SIG-M5 (cell line): ENCODE measurements at regions not wholly inside any gene's neighbourhood (a gene's known extent, or its start where the extent isn't known, plus 50 kb on each side); places are given as distances from the start of the nearest gene placed in this dataset.
"Not testable (repeated sequence)": the region's sequence is repeated elsewhere in the genome, so short reads cannot be mapped to it uniquely, and the experiment has no call there.

ENCODE experiments used
- DNase-seq: peaks from one replicate; lab custom pipeline; 2025; lab: John Stamatoyannopoulos, UW

DNA sequence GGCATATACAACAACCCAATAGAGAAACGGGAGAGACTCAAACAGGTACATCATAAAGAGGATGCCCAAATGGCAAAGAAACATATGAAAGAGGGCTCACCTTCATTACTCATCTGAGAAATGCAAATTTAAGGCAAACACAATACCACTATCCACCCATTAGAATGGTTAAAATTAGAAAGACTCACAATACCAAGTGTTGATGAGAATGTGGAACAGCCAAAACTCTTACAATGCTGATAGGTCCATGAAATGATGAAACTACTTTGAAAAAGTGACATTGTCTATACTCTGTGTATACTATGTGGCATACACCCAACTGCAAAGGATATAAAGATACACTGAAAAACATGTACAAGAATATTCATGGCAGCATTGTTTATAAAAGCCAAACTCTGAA is 96.2 kb upstream of the TSHZ3 start:
- DNase-seq, result no peak

DNA sequence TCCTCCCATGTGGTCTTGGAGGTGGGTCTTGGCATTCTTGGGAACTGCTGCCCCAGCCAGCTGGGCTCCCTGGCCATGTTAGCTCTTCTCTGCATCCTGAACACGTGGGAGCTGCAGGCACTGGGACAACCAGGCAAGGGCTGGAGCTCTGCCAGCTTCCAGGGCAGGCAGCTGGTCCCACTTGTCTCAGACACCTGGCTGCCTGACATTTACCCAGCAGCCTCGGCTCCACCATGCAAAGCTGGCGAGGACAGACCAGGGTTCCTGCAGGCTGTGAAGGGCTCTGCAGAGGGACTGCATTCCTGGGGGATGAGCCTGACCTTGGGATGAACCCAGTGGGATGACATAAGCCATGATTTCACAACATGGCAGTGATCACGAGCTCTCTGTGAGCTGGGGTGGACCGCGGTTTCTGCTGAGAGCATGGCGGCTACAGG is 99.0 kb upstream of the TSHZ3 start:
- no peak for DNase-seq

DNA sequence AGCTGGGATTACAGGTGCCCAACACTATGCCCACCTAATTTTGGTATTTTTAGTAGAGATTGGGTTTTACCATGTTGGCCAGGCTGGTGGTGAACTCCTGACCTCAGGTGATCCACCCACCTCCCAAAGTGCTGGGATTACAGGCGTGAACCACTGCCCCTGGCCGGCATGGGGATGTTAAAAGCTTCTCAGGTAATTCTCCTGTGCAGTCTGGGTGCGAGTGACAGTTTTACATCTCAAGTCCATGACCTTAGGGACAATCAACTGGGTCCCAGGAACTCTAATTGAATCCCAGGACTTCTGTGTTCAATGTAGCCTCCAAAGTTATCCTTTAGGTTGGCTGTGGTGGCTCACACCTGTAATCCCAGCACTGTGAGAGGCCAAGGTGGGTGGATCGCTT is 100.1 kb upstream of the TSHZ3 start:
- no peak for DNase-seq

DNA sequence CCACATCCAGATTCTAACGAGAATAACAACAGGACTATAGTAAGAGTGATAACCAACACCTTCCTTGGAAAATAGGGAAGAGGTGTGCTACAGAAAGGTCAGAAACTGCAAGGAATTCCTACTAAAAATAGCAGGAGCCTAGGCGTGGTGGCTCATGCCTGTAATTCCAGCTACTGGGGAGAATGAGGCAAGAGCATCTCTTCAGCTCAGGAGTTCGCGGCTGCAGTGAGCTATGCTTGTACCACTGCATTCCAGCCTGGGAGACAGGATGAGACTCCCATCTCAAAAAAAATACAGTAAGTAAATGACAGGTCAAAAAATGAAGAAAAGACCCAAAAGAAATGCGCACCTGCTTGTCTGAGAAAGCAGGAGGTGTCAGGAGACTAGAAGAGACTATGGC is 101.5 kb upstream of the TSHZ3 start:
- no peak for DNase-seq

DNA sequence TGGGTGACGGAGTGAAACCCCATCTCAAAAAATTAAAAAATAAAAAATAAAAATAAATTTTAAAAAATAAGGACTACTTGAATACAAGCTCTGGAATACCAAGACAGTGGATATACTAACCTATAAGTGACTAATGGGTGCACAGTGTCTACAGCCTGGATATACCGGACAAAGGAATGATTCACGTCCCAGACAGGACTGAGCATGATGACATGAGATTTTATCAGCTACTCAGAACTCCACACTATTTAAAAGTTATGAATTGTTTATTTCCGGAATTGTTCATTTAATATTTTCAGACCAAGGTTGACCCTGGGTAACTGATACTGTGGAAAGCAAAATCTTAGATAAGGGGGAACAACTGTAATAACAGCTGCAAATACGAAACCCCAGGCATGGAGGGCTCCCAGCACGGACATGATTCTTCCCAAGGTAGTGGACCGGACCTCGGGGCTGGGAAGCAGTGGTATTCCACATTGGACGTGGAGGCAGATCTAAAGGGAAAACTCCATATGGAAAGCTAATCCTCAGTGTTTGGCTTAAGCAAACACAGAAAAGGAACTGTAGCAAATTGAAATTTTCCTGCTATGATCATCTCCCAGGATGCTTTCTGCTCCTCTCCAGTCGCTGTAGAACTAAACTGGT is 102.6 kb upstream of the TSHZ3 start:
- no peak for DNase-seq

DNA sequence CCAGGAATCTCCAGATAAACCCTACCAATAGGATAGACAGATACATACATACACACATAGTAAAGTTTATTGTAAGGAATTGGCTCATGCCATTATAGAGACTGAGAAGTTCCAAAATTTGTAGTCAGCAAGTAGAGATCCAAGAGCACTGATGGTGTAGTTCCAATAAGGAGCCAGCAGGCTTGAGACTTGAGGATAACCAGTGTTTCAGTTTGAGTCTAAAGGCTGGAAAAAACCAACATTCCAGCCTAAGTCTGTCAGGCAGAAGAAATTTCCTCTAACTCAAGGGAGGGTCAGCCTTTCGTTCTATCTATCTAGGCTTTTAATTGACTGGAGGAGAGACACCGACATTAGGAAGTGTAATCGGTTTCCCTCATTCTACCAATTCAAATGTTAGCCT is 110.2 kb upstream of the TSHZ3 start:
- DNase-seq, result no peak

DNA sequence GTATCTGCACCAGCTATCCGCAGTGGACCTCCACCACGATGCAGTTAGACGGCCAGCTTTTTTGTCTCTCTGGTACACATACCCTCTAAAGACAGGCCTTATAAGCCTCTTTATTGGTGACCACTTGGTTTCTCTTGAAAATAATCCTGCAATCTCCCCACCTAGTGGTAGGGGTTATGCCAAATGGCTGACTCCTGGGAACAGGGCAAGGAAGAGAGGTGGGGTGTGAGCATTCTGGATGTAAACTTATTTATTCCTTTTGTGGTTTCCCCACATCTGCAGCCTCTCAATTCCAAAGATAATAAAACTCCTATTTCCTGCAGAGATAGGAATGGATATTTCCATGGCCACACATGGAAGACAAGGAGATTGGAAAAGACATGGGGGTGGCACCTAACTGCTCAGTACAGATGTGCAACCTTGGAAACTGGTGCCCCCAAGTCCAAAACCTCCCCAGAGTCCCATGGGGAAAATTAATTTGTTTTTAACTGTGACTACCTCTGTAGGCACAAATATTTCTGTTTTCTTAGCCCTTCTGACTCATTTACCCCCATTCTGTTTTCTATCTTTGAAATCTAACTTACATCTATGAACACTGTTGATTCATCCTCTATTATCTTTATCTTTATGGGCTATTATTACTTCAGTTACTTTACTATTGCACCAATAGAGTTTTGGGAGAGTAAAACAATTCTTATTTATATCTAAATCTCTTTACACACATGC is 112.7 kb upstream of the TSHZ3 start:
- no peak for DNase-seq

DNA sequence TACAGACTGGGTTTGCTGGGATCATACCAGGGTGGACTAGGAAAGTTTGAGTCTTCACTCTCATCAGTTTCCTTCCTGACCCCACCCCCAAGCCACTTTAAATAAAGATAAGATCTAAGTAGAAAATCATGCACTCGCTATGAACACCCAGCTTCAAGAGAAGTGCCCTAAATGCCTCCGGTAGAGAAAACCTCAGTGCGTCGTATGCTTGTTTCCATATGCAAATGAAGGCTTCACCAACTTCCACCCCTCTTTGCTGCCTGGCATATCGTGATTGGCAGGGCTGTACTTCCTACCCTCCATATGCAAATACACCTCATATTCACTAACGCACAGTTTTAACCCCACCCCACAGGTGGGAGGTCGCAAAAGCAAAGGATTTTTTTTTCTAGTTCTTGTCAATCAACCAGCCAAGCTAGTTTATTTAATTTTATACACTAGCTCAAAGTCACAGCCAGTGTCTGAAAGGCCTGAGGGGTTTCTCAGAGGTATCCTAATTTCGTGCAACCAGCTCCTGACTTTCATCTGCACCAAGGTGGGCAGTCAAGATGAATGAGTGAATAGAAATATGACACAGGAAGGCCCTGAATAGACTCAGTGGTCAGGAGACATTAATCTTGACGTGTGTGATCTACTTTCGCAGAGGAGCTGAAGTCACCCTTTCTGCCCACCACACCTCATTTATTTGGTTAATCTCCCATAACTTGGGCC is 121.1 kb upstream of the TSHZ3 start:
- DNase-seq, result no peak

DNA sequence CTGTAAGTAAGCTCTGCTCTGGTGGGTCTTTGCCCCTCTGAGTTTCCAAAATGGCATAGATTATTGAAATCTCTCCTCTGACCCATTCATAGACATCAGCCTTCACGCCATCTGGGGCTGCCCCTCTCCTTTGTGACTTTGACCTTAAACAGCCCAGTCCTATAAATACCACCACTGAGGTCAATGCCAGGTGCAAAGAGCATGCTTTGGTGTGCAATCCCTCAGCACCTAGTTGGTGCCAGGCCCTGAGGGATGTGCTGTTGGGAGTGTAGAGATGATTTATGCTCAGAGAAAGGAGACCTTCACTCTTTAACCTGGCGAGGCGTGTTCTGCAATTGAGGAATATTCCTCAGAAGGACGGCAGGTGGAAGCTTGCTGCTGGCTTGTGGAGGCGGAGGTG is 121.7 kb upstream of the TSHZ3 start:
- DNase-seq, result no peak

DNA sequence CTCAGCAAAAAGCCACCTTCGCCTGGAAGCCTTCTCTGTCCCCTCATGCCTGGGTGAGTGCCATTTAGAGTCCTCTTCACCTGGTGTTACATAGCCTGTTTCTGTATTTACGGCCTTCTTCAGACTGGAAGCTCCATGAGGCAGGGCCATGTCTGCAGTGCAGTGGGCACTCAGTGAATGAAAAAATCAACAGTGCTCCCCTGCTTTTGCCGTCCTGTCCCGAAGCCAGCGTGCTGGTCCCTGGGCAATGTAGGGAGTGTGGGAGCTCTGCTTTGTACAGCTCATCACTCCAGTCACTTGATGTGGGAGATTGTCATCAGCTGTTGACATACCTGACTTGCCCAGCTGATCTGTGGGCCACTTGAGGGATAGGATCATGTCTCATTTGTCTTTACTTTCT is 129.0 kb upstream of the TSHZ3 start:
- no peak for DNase-seq

DNA sequence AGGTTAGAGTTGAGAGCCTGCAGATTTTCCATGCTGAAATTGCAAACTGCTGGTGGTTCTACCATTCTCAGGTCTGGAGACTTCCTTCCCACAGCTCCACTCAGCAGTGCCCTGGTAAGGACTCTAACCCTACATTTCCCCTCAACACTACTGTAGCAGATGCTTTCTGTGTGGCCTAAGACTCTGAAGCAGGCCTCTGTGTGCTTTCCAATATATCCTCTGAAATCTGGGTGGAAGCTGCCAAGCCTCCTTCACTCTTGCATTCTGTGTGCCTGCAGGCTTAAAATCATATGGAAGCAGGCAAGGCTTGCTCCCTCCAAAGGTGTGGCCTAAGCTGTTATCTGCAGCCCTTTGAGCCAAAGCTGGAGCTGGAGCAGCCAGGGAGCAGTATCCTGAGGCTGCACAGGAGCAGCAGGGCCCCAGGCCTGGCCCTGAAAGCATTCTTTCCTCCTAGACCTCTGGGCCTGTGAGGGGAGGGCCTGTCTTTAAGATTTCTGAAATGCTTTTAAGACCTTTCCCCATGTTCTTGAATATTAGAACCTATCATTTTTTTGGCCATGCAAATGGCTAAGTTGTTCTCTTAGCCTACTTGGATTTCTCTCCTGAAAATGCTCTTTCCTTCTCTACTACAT is 134.1 kb upstream of the TSHZ3 start:
- DNase-seq, result no peak

DNA sequence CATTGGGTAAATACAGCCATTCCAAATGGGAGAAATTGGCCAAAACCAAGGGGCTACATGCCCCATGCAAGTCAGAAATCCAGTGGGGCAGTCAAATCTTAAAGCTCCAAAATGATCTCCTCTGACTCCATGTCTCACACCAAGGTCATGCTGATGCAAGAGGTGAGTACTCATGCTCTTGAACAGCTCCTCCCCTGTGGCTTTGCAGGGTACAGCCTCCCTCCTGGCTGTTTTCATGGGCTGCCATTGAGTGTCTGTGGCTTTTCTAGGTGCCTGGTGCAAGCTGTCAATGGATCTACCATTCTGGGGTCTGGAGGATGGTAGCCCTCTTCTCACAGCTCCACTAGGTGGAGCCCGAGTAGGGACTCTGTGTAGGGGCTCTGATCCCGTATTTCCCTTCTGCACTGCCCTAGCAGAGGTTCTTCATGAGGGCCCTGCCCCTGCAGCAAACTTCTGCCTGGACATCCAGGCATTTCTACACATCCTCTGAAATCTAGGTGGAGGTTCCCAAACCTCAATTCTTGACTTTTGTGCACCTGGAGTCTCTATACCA is 135.7 kb upstream of the TSHZ3 start:
- not testable (repeated sequence) for DNase-seq

DNA sequence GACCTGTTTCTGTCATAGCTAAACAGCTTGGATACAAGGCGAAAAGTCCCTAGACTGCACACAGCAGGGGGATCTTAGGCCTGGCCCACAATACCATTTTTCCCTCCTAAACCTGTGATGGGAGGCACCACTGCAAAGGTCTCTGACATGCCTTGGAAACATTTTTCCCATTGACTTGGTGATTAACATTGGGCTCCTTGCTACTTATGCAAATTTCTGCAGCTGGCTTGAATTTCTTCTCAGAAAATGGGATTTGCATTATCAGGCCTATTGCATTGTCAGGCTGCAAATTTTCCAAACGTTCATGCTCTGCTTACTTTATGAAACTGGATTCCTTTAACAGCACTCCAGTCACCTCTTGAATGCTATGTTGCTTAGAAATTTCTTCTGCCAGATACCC is 136.2 kb upstream of the TSHZ3 start:
- no peak for DNase-seq

DNA sequence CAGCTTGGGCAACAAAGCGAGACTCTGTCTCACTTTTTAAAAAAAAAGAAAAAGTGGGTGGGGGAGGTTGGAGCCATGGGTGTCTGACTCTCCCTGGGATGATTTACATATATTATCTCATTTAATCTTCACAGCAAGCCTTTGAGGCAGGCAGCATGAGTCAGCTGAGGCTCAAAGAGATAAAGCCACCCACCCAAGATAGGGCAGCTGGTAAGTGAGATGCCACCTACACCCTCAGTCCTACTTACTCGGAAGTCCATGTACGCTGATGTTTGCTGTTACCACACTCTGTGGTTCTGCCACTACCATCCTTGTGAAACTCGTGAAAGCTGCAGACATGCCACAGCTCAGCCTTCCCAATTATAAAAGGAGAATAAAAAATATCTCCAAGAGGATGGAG is 142.0 kb upstream of the TSHZ3 start:
- no peak for DNase-seq

DNA sequence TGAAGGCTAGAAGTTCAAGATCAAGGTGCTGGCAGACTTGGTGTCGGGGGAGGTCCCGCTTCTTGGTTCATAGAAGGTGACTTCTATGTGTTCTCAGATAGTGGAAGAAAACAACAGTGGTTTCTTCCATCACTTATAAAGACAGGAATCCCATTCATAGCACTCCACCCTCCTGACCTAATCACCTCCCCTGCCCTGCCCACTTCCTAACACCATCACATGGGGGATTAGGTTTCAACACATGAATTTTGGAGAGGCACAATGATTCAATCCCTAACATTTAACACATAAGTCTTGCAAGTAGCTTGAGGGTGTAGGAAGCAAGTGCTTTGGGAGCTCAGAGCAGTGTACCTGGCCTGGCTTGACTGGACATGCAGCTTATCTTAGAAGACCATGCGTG is 142.8 kb upstream of the TSHZ3 start:
- DNase-seq, result no peak

DNA sequence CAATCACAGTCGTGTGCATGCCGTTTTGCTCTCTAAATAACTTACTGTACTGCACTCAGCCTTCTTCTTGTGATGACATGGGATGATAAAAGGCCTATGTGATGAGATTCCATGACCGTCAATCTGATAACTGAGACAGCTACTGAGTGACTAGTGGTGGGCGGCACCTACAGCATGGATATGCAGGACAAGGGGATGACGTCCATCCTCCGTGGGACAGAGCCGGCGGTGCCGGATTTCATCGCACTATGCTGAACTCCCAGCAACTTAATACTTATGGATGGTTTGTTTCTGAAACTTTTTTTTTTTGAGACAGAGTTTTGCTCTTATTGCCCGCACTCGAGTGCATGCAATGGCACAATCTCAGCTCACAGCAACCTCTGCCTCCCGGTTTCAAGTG is 146.8 kb upstream of the TSHZ3 start:
- DNase-seq, result no peak

DNA sequence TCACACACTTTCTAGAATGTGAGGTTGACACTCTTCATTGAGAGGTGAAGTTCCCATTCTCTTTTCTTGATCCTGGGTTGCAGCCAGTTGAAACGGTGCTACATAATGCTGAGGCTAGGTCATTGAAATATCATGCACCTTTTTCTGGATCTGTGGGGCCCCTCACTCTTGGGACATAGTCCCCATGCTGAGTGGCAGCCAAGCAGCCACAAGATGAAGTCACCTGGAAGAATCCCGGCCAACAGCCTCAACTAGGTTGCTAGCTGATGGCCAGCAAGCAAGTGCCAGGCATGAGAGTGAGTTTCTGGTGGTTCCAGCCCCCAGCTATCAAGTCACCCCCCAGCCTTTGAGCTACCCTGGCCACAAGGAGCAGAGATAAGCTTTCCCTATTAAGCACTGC is 148.5 kb upstream of the TSHZ3 start:
- DNase-seq, result no peak

DNA sequence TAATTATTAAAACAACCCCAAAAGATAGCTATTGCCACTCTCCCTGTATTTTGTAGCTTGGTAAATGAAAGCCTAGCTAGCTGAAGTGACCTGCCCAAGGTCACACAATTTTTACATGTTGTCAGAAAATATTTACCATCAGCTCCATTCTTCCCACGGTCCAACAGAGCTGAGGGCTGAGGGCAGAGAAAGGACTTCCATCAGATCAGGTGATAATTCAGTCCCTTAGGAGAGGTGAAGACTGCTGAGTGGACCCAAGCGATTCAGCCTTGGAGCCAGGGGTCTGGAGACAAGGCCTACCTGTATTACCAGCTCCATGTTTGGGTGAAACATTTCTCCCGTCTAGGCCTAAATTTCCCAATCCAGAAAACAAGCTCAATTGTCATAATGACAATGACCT is 149.5 kb upstream of the TSHZ3 start:
- no peak for DNase-seq

DNA sequence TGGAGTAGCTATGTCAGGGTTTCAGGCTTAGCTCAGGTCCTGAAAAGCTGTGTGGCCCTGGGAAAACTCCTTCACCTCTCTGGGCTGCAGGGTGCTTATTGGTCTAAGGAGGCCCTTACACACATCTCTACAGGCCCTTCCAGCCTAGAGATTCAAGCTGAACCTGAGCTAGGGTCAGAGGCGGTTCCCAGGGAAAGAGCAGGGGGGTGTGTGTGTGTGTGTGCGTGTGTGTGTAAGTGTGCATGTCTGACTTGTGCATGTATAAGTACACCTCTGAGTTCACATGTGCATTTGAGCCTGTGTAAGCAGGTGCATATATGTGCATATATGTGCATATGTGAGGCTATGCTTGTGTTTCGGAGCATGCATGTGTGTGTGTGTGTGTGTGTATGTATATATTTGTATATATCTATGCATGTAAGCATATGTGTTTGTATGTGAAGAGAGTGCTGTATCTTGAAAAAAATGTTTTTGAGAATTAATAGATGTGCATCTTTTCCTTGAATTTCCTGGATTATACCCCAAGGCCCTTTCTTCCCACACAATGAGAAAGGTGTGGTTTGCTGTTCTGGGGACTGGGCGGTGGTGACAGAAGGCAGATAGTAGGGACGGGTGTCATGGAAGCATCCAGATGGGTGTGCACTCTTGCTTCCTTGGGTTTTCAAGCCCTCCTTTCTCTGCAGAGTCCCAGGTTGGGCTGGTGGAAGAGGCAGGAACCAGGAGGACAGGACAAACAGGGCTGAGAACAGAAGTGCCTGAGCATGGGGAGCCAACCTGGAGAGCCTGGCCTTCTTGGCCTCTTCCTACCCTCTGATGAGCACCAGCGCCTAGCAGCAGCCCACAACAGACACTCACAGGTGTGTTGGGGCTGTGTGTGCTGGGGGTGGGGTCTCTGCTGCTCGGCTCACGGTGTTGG is 150.3 kb upstream of the TSHZ3 start:
- DNase-seq, result no peak

DNA sequence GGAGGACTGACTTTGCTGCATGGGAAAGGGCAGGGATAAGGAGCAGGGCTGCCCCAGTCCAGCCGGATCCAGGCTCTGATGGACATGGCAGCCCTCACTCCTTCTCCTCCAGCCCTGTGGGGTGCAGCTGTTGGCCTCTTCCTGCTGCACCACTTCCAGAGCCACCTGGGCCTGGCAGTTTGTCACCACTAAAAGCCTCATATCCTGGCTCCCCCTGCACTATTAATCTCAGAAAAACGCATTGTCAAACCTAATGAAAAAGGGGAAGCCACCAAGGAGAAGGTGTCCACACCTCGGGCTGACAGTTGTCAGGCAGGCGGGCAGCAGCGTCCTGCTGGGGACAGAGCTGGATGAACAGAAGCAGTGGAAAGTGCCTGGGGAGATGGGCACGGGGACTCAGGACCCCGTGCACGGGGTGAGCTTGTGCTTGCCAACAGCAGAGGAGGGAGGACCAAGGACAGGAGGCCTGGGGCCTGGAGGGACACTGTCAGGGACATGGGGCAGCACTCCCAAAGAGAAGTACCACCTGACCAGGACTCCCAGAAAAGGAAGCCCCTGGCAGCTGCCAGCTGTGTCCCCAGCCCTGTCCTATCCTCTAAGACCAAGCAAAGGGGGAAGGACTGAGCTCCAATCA is 151.1 kb upstream of the TSHZ3 start:
- no peak for DNase-seq

DNA sequence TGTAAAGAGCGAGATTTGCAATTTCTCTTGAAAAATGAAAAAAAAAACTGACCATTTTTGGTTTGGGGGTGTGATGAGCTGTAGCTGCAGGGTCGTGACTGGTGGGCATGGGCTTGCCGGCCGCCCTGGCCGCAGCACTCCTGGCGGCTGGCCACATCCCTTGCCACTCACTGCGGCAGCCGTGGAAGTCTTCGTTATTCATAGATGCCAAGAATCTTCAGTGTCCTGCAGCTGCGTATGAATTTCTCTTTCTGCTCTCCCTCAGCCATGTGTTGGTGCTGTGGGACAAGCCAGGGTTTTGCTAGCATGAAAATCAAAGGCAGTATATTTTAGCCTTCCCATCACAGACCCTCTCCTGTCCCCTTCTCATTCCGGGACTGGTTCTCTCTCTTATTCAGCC is 151.7 kb upstream of the TSHZ3 start:
- DNase-seq, result no peak
